NCI-H2196 (cell line): ENCODE measurements at regions not wholly inside any gene's neighbourhood (a gene's known extent, or its start where the extent isn't known, plus 50 kb on each side); places are given as distances from the start of the nearest gene placed in this dataset.
"Not testable (repeated sequence)": the region's sequence is repeated elsewhere in the genome, so short reads cannot be mapped to it uniquely, and the experiment has no call there.

Experiments used
- DNase-seq: peaks from one replicate; lab custom pipeline; 2025; ENCODE audit not compliant: unreplicated experiment; lab: John Stamatoyannopoulos, UW

DNA sequence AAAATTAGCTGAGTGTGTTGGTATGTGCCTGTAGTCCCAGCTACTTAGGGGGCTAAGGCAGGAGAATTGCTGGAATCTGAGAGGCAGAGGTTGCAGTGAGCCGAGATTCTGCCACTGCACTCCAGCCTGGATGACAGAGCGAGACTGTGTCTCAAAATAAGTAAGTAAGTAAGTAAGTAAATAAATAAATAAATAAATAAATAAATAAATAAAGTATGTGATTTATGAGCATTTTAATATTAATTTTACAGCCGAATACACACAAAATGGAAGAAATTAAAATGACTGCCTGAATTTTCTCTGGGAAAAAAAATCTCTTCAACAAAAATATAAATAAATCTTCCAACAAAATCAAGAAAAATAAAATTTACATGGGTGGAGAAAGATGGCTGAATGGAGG is 740.7 kb downstream of the CDH18 start:
- DNase-seq = no peak

DNA sequence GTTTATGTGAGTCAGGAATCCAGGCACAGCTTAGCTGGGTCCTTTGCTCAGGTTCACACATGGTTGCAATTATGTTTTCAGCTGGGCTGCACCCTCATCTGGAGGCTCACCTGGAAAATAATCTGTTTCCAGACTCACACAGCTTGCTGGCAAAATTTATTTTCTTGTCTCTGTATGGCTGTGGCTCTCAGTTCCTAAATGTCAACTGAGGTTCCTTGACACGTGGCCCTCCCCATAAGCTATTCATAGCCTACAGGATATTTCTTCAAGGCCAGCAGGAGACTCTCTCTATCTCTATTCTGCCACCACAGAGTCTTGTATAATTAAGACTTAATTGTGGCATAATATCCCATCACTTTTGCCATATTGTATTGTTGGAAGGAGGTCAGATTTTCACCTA is 732.0 kb downstream of the CDH18 start:
- no peak for DNase-seq

DNA sequence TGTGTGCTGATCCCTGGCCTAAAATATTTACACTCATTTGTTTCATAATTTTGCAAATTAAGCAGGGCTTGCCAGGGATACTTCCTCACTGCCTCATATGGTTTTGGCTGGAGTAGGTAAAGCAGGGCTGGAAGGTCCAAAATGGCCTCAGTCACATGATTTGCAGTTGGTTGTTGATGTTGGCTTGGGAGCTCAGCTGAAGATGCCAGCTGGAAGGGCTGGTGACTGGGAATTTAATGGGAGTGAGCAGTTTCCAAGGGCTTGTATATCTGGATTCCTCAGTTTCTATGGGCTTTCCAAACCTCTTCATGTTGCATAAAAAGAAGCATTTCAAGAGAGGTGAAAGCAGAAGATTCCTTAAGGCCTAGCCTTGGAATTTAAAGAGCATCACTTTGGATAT is 729.3 kb downstream of the CDH18 start:
- no peak for DNase-seq

DNA sequence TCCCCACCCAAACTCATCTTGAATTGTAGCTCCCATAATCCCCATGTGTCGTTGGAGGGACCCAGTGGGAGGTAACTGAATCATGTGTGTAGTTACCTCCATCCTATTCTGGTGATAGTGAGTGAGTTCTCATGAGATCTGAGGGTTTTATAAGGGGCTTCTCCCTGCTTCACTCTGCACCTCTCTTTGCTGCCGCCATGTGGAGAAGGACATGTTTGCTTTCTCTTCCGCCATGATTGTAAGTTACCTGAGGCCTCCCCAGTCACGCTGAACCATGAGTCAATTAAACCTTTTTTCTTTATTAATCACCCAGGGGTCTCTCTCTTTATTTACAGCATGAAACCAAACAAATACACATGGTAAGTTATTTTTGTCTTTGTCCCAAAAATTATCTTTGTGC is 726.1 kb downstream of the CDH18 start:
- no peak for DNase-seq

DNA sequence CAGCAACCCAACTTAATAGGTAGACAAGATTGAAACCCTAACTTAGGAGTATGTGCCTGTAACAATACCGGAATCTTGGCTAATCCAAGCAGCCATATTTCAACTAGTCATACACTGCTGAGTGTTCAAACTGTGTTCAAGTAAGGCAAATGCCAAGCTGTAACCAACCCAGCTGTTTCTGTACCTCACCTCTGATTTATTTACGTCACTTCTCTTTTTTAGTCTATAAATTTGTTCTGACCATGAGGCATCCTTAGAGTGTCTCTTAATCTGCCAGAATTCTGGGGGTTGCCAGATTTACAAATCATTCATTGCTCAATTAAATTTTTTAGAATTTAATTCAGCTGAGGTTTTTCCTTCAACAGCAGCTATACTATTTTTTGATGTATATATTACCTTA is 723.2 kb downstream of the CDH18 start:
- DNase-seq = no peak

DNA sequence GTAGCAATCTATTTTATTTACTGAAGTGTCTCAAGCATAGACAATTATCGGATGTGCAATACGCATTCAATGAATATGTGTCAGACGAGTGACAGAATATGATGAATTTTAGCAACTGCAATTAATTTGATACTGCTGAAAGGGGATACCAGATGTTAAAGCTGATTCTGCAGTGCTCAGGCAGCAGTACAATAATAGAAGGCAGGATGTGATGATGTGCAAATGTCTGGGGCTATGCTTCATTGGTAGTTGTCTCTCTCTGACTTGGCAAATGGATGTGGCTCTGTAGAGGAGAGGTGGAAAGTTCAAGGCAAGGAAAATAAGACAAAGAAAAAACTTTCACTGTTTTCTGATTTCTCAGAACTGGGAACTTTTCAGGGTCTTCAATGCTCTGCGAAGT is 721.2 kb downstream of the CDH18 start:
- DNase-seq = no peak

DNA sequence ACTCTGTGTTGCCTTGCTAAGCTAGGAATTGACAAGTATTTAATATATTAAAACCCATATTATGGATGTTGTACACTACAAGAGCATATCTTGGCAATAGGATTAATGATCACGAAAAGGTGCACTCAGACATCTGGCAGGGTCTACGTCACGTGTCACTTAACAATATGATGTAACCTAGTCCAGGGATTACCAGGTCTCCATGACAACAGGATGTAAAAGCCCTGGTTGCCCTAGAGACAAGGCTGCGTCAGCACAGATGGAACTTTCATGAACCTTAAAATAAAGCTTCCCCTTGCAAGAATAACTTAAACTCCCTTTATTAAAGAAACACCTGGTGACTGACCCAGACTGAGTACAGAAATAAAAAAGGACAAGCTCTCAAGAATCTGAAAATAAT is 717.8 kb downstream of the CDH18 start:
- DNase-seq = no peak

DNA sequence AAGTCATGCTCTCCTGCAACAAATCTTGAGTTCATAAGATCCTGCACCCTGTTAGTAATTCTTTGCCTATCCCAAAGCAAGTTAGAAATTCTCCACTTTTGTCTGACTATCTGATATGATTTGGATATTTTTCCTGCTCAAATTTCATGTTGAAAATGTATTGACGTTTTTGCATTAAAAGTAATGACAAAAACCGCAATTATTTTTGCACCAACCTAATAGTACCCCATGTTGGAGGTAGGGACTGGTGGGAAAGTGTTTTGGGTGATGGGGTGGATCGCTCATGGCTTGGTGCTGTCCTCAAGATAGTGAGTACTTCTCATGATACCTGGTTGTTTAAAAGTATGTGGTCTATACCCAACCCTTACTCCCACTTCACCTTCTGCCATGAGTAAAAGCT is 713.4 kb downstream of the CDH18 start:
- no peak for DNase-seq

DNA sequence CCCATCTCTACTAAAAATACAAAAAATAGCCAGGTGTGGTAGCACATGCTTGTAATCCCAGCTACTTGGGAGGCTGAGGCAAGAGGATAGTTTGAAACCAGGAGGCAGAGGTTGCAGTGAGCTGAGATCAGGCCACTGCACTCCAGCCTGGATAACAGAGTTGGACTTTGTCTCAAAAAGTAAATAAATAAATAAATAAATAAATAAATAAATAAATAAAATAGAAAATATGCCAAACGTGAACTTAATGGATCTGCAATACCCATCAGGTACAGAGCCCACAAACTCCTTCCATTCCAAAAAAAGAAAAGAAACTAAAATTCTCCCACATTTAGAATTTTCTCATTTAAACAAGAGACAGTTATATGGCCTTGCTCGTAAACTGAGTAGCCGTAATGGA is 702.7 kb downstream of the CDH18 start:
- no peak for DNase-seq

DNA sequence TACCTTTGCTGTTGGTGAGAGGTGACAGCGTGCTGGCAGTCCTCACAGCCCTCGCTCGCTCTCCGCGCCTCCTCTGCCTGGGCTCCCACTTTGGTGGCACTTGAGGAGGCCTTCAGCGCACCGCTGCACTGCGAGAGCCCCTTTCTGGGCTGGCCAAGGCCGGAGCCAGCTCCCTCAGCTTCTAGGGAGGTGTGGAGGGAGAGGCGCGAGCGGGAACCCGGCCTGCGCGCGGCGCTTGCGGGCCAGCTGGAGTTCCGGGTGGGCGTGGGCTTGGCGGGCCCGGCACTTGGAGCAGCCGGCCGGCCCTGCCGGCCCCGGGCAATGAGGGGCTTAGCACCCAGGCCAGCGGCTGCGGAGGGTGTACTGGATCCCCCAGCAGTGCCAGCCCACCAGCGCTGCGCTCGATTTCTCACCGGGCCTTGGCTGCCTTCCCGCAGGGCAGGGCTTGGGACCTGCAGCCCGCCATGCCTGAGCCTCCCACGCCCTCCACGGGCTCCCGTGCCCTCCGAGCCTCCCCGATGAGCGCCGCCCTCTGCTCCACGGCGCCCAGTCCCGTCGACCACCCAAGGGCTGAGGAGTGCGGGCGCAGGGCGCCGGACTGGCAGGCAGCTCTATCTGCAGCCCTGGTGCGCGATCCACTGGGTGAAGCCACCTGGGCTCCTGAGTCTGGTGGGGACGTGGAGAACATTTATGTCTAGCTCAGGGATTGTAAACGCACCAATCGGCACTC is 700.3 kb downstream of the CDH18 start:
- DNase-seq = not testable (repeated sequence)

DNA sequence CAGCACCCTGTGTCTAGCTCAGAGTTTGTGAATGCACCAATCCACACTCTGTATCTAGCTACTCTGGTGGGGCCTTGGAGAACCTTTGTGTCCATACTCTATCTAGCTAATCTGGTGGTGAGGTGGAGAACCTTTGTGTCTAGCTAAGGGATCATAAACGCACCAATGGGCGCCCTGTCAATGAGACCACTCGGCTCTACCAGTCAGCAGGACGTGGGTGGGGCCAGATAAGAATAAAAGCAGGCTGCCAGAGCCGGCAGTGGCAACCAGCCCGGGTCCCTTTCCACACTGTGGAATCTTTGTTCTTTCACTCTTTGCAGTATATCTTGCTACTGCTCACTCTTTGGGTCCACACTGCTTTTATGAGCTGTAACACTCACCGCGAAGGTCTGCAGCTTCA is 699.7 kb downstream of the CDH18 start:
- not testable (repeated sequence) for DNase-seq

DNA sequence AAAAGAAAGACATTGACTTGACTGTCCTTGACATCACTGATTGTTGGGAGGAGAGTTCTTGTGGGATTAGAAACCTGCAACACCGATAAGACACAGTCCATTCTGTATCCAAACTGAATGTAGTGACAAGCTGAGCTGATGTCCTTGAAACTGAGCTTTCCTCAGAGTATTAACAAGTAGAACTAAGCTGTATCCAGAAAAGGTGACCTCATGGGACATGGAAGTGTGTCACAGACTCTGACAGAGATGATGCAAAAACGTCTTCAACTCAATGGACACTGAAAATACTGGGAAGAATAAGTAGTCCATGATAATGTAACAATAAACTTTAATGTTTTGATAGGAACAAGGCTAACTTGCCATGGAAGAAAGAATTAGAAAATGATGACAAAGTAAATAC is 690.1 kb downstream of the CDH18 start:
- no peak for DNase-seq

DNA sequence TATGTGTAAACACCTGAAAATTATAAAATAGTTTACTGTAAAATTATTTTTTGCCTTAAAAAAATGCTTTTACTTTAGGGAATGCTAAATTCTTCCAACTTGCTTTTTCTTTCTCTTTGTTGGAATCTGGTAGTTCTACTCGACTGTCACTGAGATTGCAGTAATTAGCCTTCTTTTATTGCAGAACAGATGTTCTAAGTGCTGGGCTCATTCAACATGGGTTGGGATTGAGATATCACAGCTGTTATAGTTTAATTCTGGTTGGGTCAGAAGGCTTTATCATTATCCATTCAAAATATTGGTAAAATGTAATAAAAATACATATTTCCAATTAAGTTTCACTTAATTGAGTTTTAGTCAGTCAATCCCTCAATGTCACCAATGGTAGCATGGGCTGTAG is 686.7 kb downstream of the CDH18 start:
- DNase-seq = no peak

DNA sequence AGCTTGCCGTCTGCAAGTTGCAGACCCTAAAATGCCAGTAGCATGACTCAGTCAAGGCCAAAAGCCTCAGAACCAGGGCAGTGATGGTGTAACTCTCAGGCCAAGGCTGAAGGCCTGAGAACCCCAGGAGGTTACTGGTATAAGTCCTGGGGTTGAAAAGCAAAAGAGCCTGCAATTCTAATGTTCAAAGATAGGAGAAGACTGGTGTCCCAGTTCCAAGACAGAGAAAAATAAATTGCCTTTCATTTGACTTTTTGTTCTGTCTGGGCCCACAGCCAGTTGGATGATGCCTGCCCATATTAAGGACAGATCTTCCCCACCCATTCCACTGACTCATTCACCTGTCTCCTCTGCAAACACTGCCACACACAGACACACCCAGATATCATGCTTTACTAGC is 673.2 kb downstream of the CDH18 start:
- no peak for DNase-seq

DNA sequence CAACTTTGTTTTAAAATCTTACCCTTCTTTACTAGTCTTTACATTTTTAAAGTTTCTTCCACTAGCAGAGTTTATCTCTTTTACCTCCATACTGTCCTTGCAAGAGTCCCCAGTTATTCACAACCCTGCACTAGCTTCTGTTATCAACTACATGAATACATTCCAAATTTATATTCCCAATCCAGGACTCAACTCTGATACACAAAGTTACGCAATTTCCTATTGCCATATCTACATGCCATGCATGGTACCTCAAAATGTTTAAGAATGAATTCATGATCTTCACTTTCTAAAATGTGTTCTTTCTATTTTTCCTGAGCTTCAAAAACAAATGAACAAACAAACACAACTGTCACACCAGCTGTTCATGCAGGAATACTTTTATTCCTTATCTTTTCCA is 668.7 kb downstream of the CDH18 start:
- no peak for DNase-seq

DNA sequence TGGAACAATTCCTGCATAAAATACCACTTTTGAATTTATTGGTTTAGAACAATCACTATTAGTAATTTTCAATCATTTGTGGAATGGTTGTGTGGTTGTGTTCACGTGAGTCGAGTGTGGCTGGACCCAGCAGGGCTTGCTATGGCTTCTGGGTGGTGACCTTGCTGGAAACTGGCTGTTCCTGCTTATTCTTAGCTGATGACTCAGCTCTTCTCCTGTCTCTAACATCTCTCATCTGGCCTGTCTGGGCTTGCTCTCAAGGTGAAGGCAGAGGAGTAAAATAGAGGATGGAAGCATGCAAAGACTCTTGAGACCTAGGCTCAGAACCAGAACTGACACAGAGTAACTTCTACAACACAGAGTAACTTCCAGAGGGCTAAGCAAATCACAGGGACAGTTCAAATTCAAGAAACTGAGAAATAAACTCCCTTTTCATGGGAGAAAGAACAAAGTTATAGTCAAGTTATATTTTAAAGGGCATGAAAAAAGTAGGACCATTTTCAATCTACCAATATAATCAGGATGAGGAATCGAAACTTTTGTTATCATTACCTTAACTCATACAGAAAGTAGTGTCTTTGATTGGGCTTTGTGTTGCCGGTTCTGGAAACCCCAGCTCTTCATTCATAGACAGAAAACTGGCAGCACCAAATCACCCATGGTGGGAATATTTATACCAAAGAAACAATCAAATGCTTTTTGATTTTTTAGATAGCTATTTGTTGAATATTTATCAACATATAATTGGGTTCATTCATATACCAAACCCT is 665.1 kb downstream of the CDH18 start:
- no peak for DNase-seq

DNA sequence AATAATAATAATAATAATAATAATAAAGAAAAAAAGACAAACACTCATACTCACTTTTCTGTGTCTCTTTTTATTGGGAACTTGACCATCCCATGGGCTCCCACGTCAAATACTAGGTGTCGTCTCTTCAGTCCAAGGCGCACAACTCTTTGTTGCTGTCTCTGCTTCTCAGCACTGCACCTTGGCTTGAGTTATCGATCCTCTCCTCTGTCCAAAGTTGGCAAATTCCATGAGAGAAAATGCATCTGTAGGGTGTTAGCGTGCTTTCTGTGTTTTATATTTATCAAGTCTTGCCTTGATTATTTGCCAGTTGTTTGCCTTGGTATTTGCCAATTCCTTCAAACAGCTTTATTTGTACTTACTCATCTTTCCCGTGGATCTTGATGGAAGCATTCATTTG is 653.7 kb downstream of the CDH18 start:
- no peak for DNase-seq

DNA sequence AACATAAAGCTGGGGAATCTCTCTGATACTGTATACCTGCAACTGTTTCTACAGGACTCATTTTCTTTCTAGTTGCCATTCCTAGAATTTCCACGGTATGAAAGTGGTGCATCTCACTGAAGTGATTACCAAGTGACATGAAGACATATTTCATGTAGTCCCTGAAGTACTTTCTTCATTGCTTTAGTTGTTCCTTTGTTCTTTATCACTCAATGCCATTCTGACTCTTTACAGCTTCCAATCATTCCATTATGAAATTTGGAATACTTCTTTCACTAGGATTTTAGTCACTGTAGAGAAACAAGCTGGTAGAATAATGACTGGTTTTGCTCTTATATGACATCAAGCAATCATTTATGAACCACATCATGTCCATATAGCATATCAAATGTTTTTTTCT is 645.1 kb downstream of the CDH18 start:
- no peak for DNase-seq

DNA sequence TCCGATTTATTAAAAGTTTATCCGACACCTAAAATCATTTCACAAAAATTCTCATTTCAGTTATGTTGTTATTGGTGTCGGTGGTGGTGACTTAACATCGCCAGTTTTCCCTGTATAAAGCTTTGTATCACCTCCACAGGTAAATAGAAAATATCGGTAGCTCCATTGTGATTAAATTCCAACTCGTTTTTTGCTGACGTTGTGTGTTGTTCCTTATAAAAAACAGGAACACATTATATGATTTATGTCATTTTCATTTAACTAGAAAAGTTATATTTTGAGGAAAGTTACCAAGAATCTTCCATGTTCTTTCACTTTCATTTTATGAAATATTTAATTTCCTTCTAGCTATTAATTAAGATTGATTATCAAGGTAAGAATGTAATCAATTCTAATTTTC is 635.9 kb downstream of the CDH18 start:
- DNase-seq = no peak

DNA sequence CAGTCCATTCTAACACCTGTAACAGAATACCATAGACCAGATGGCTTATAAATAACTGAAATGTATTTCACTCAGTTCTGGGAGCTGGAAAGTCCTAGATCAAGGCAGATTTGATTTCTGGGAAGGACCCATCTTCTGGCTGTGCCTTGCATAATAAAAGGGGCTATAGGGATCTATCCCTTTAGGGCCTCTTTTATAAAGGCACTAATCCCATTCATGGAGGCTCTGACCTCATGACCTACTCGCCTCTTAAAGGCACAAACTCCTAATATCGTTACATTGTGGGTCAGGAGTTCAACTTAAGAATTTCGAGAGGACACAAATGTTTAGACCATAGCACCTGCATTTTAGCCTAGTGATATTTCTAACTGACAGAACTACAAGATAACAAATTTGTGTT is 619.0 kb downstream of the CDH18 start:
- no peak for DNase-seq

DNA sequence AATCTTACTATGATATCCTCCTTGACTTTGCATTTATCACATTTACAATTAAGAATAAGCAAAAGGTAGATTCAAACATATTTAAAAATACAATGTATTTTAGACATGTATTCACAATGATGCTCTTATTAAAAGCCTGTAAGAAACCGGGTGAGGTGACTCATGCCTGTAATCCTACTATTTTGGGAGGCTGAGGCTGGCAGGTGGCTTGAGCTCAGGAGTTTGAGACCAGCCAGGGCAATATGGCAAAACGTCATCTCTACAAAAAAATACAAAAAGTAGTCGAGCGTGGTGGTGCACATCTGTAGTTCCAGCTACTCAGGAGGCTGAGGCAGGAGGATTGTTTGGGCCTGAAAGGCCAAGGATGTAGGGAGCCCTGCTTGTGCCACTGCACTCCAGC is 618.4 kb downstream of the CDH18 start:
- no peak for DNase-seq

DNA sequence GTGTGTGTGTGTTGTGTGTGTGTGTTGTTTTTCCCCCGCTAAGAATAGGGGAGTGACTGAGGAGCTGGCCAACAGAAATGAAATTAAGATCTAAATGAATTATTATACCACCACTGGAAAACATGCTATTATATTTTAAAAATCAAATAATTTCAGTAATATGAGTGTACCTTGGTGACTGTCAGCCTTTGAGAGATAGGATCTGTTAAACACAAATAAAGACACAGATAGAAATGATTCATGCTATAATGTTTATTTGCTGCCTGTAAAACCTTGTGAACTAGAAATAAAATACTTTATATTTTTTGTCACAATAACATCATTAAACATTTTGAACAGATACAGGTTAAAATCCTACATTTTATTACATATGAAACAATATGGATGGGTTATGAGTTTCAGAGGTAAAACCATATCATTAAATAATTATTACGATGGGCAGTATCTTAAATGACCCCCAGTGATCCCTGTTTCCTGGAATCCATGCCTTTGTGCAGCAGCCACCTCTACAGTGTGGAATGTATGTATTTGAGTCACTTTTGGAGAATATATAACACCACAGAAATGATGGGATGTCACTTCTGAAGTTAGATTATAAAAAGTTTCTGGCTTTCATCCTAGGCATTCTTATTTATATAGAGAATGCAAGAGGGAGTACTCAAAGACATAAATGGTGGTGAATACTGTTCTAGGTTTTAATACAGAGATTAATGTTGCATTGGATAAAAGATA is 617.2 kb downstream of the CDH18 start:
- no peak for DNase-seq
